HCT116 (cell line): ENCODE measurements at regions not wholly inside any gene's neighbourhood (a gene's known extent, or its start where the extent isn't known, plus 50 kb on each side); places are given as distances from the start of the nearest gene placed in this dataset.

Experiments used
- ATAC-seq: fragments of 200-7000 bp; cut with Tn5 transposase; 2 replicates; pipeline ENCODE4 v1.9.1; 2020; ENCODE audit warnings: mild to moderate bottlenecking, moderate library complexity
- BruUV-seq: library from RNA; stranded (reverse); fragments of 400-500 nt; replicated peaks from 2 replicates; lab custom pipeline; 2021; lab: Mats Ljungman, UMichigan
- CTCF ChIA-PET: fragments of 300-600 bp; sonication (Branson Sonifier 250); formaldehyde crosslinking; loops from one replicate; lab custom pipeline; 2021; ENCODE audit warnings: antibody characterized with exemption; lab: Charles Lee
- POLR2A ChIA-PET: fragments of 300-600, 350-600 bp; sonication (Branson Sonifier 250); formaldehyde crosslinking; loops from one replicate; lab custom pipeline; 2021; ENCODE audit warnings: antibody characterized with exemption; lab: Charles Lee
- RAD21 ChIA-PET, 2 experiments: fragments of 300-600 bp; sonication (Branson Sonifier 250); formaldehyde crosslinking; loops; one replicate each; lab custom pipeline; 2023; ENCODE audit warnings: low total read pairs in 2 of 2; ENCODE audit not compliant: uncharacterized antibody in 2 of 2, unreplicated experiment in 2 of 2, low non-redundant PET in 1 of 2; lab: Charles Lee
- DNase-seq: peaks from one replicate; pipeline ENCODE4 v3.0.0-alpha.2; 2010; ENCODE audit warnings: low read depth, low spot score
- H2AFZ ChIP-seq: fragments of 200-600 bp; shearing (Covaris generic), sonication (generic); 2 replicates; pipeline ENCODE4 v1.6.1; 2017; ENCODE audit warnings: low read depth, mixed run types, mixed read lengths, antibody characterized with exemption, low read length; ENCODE audit not compliant: poor library complexity, severe bottlenecking
- H3K27ac ChIP-seq: 2 replicates; pipeline ENCODE4 v1.5.1; 2012; ENCODE audit warnings: low read depth, low read length
- H3K27me3 ChIP-seq: fragments of 200-600 bp; sonication (generic); 2 replicates; pipeline ENCODE4 v1.6.1; 2016; ENCODE audit warnings: mixed run types, low read length, mixed read lengths; ENCODE audit not compliant: insufficient read depth
- H3K36me3 ChIP-seq, 2 experiments: fragments of 200-500 bp in 1 of 2; fragments of 200-600 bp in 1 of 2; sonication (Bioruptor generic) in 1 of 2; sonication (generic) in 1 of 2; 2 replicates each; pipeline versions ENCODE4 v1.5.1 to v1.6.1; 2014 to 2016; ENCODE audit warnings: low read length in 2 of 2, inconsistent platforms in 1 of 2, mixed read lengths in 1 of 2, mixed run types in 1 of 2; ENCODE audit not compliant: insufficient read depth in 2 of 2, control insufficient read depth in 1 of 2
- H3K4me1 ChIP-seq, 2 experiments: fragments of 200-600 bp in 1 of 2; sonication (generic) in 1 of 2; 2 replicates each; pipeline versions ENCODE4 v1.5.1 to v1.6.1; 2012 to 2017; ENCODE audit warnings: low read length in 2 of 2, inconsistent platforms in 1 of 2, mild to moderate bottlenecking in 1 of 2, mixed read lengths in 1 of 2, mixed run types in 1 of 2, moderate library complexity in 1 of 2; ENCODE audit not compliant: insufficient read depth in 2 of 2, control insufficient read depth in 1 of 2
- H3K4me2 ChIP-seq: fragments of 200-600 bp; sonication (generic); 2 replicates; pipeline ENCODE4 v1.6.1; 2017; ENCODE audit warnings: mixed run types, low read length, mixed read lengths
- H3K4me3 ChIP-seq, 2 experiments: fragments of 200-600 bp in 1 of 2; sonication (generic) in 1 of 2; replicated peaks in 1 of 2; 2 replicates each; pipeline ENCODE4 v1.5.1; 2011 to 2016; ENCODE audit warnings: low read length in 2 of 2, control low read depth in 1 of 2, low read depth in 1 of 2, mild to moderate bottlenecking in 1 of 2, mixed read lengths in 1 of 2, mixed run types in 1 of 2
- H3K79me2 ChIP-seq: fragments of 200-600 bp; sonication (generic); 2 replicates; pipeline ENCODE4 v1.6.1; 2017; ENCODE audit warnings: mild to moderate bottlenecking, mixed run types, low read length, moderate library complexity, mixed read lengths; ENCODE audit not compliant: insufficient read depth
- H3K9ac ChIP-seq: fragments of 200-600 bp; sonication (generic); 2 replicates; pipeline ENCODE4 v1.6.1; 2016; ENCODE audit warnings: low read length, mixed read lengths
- H3K9me2 ChIP-seq: fragments of 200-600 bp; sonication (generic), shearing (Covaris generic); 2 replicates; pipeline ENCODE4 v1.6.1; 2017; ENCODE audit warnings: mixed run types, mild to moderate bottlenecking, moderate library complexity; ENCODE audit not compliant: insufficient read depth
- H3K9me3 ChIP-seq, 2 experiments: fragments of 200-500 bp in 1 of 2; fragments of 200-600 bp in 1 of 2; sonication (Bioruptor generic) in 1 of 2; sonication (generic) in 1 of 2; 2 replicates each; pipeline ENCODE4 v1.6.1; 2014 to 2017; ENCODE audit warnings: low read length in 2 of 2, mixed read lengths in 2 of 2, inconsistent platforms in 1 of 2, low read depth in 1 of 2, mild to moderate bottlenecking in 1 of 2, mixed run types in 1 of 2, moderate library complexity in 1 of 2; ENCODE audit not compliant: control insufficient read depth in 1 of 2, insufficient read depth in 1 of 2
- H4K20me1 ChIP-seq: fragments of 200-600 bp; sonication (generic), shearing (Covaris generic); 2 replicates; pipeline ENCODE4 v1.6.1; 2017; ENCODE audit warnings: mixed run types, mild to moderate bottlenecking, moderate library complexity; ENCODE audit not compliant: insufficient read depth
- ATF3 ChIP-seq: IDR thresholded peaks from 2 replicates; pipeline ENCODE4 v1.6.1; 2012
- EGR1 ChIP-seq: IDR thresholded peaks from 2 replicates; pipeline ENCODE4 v1.6.1; 2012; ENCODE audit warnings: low read depth
- EZH2 ChIP-seq: fragments of 200-600 bp; sonication (generic); IDR thresholded peaks from 2 replicates; pipeline ENCODE4 v1.6.1; 2017; ENCODE audit warnings: antibody characterized with exemption, mixed run types
- EZH2phosphoT487 ChIP-seq: fragments of 200-600 bp; IDR thresholded peaks from 2 replicates; pipeline ENCODE4 v1.6.1; 2018; ENCODE audit warnings: antibody characterized with exemption, borderline replicate concordance
- POLR2A ChIP-seq: IDR thresholded peaks from 2 replicates; pipeline ENCODE4 v1.7.0; 2011; ENCODE audit warnings: borderline replicate concordance; ENCODE audit not compliant: insufficient read depth, insufficient read length; ENCODE audit errors: extremely low read depth
- POLR2AphosphoS5 ChIP-seq: IDR thresholded peaks from 2 replicates; pipeline ENCODE4 v1.6.1; 2011; ENCODE audit warnings: mild to moderate bottlenecking, low read depth, low read length, moderate library complexity
- RAD21 ChIP-seq: IDR thresholded peaks from 2 replicates; pipeline ENCODE4 v1.6.1; 2012; ENCODE audit warnings: low read depth, mild to moderate bottlenecking
- REST ChIP-seq: IDR thresholded peaks from 2 replicates; pipeline ENCODE4 v1.6.1; 2012; ENCODE audit warnings: low read depth
- SP1 ChIP-seq: IDR thresholded peaks from 2 replicates; pipeline ENCODE4 v1.6.1; 2012; ENCODE audit warnings: low read depth
- YY1 ChIP-seq: IDR thresholded peaks from 2 replicates; pipeline ENCODE4 v1.6.1; 2011; ENCODE audit warnings: low read length, low read depth, moderate library complexity, mild to moderate bottlenecking; ENCODE audit not compliant: insufficient replicate concordance; ENCODE audit errors: extremely low read depth
- intact Hi-C: fragments of 100-400 bp; cut with micrococcal nuclease; formaldehyde crosslinking; loops from 2 replicates; pipeline ENCODE4 v1.10.0; 2022
- TF ChIP-seq, protein P1 (sequence below), 3 experiments: fragments of 200-600 bp in 1 of 3; sonication (generic) in 1 of 3; IDR thresholded peaks in 2 of 3; conservative IDR thresholded peaks in 1 of 3; 2 replicates each; pipeline ENCODE4 v1.5.1; 2012 to 2017; ENCODE audit warnings: low read depth in 2 of 3, low read length in 2 of 3, antibody characterized with exemption in 1 of 3, borderline replicate concordance in 1 of 3, control low read depth in 1 of 3, mild to moderate bottlenecking in 1 of 3, mixed read lengths in 1 of 3, mixed run types in 1 of 3, moderate library complexity in 1 of 3; ENCODE audit not compliant: insufficient read depth in 1 of 3

DNA sequence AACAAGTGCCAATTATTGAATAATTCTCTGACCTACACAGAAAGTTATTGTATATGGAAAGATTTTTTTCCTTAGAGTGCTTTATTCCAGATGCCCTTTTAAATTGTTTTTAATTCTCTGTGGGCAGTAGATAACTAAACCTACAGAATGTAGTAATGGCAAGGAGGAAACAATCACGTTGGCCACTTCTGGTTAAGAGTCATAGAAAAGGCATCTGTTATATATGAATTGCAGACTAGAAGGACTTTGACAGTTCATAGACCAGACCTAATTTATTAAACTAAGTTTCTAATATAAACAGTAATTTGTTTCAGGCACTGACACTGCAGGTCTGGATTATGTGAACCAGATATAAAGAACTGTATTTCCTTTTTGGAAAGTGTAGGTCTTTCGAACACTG is 607.5 kb downstream of the PLCL1 start:
- Histone ChIP-seq H4K20me1 (no peaks in the 10 kb centered on the region), H3K36me3 (no peaks in the 10 kb centered on the region), H3K9ac (no peak overlapping the region), H3K27ac (no peak overlapping the region), H2AFZ (no peak overlapping the region), H3K9me2 (no peaks in the 10 kb centered on the region), H3K4me2 (no peak overlapping the region), H3K79me2 (no peaks in the 10 kb centered on the region), H3K4me3 (no peak overlapping the region), H3K4me1 (no peaks in the 10 kb centered on the region), H3K27me3 (0 out of 2 replicates have a peak, but pooled peaks cover 5% of the 10 kb centered on the region), H3K9me3 (no peaks in the 10 kb centered on the region)
- intact Hi-C loops: no loop called here
- BruUV-seq: no TSS peak
- RAD21 ChIA-PET: no interaction called here
- POLR2A ChIA-PET: no interaction called here
- CTCF ChIA-PET: no interaction called here
- DNase-seq (no peak), ATAC-seq (no peak)
- TF ChIP-seq RAD21: no peak
- TF ChIP-seq POLR2AphosphoS5: no peak
- no peak for TF ChIP-seq EZH2phosphoT487
- TF ChIP-seq, protein P1, sequence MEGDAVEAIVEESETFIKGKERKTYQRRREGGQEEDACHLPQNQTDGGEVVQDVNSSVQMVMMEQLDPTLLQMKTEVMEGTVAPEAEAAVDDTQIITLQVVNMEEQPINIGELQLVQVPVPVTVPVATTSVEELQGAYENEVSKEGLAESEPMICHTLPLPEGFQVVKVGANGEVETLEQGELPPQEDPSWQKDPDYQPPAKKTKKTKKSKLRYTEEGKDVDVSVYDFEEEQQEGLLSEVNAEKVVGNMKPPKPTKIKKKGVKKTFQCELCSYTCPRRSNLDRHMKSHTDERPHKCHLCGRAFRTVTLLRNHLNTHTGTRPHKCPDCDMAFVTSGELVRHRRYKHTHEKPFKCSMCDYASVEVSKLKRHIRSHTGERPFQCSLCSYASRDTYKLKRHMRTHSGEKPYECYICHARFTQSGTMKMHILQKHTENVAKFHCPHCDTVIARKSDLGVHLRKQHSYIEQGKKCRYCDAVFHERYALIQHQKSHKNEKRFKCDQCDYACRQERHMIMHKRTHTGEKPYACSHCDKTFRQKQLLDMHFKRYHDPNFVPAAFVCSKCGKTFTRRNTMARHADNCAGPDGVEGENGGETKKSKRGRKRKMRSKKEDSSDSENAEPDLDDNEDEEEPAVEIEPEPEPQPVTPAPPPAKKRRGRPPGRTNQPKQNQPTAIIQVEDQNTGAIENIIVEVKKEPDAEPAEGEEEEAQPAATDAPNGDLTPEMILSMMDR (IDR thresholded peaks at IDR 0.05 in 2 of 3, conservative IDR thresholded peaks at IDR 0.05 in 1 of 3; ENCODE audit: borderline replicate concordance in 1 of 3, insufficient read depth in 1 of 3, low read depth in 2 of 3, low read length in 2 of 3): no peak
- TF ChIP-seq SP1: no peak

GRCh38 chr2:198408171-198408570 is 603.8 kb downstream of the PLCL1 start:
- no peak overlapping the region for H2AFZ ChIP-seq
- H3K79me2 ChIP-seq: no peaks in the 10 kb centered on the region
- no peaks in the 10 kb centered on the region for H3K9me2 ChIP-seq
- ATAC-seq (no peak), DNase-seq (no peak)
- intact Hi-C loops: no loop called here
- ChIA-PET RAD21 (no interaction called here), CTCF (no interaction called here), POLR2A (no interaction called here)
- H3K4me1 ChIP-seq: no peaks in the 10 kb centered on the region
- H3K4me3 ChIP-seq: no peak overlapping the region
- no peaks in the 10 kb centered on the region for H3K36me3 ChIP-seq
- no peaks in the 10 kb centered on the region for H3K9me3 ChIP-seq
- BruUV-seq: no TSS peak
- no peak overlapping the region for H3K4me2 ChIP-seq
- H3K9ac ChIP-seq: no peak overlapping the region
- 0 out of 2 replicates have a peak, but pooled peaks cover 8% of the 10 kb centered on the region for H3K27me3 ChIP-seq
- no peaks in the 10 kb centered on the region for H4K20me1 ChIP-seq
- no peak overlapping the region for H3K27ac ChIP-seq
- TF ChIP-seq EGR1 (no peak), POLR2A (no peak), REST (no peak), YY1 (no peak), ATF3 (no peak), EZH2 (no peak), RAD21 (no peak), SP1 (no peak)
- TF ChIP-seq, protein P1 (IDR thresholded peaks at IDR 0.05 in 2 of 3, conservative IDR thresholded peaks at IDR 0.05 in 1 of 3; ENCODE audit: borderline replicate concordance in 1 of 3, insufficient read depth in 1 of 3, low read depth in 2 of 3, low read length in 2 of 3): no peak
